Right lobe of liver (tissue), 6 donors: ENCODE measurements at regions not wholly inside any gene's neighbourhood (a gene's known extent, or its start where the extent isn't known, plus 50 kb on each side); places are given as distances from the start of the nearest gene placed in this dataset.

Experiments
- ATAC-seq, 4 donors: fragments of 200-7000 bp; cut with Tn5 transposase; one replicate each; pipeline ENCODE4 v1.9.1; 2020; ENCODE audit warnings: mild to moderate bottlenecking in 4 of 4, moderate library complexity in 4 of 4
- DNase-seq, 3 donors: peaks; one replicate each; pipeline ENCODE4 v3.0.0-alpha.2; 2020
- H3K27ac ChIP-seq, 3 donors: fragments of 200-600 bp; one replicate each; pipeline ENCODE4 v1.8.0; 2022
- H3K27me3 ChIP-seq, 2 donors: fragments of 200-600 bp; one replicate each; pipeline ENCODE4 v1.8.0; 2022
- H3K36me3 ChIP-seq, 4 donors: fragments of 200-600 bp; sonication (generic) in 1 of 4; one replicate each; pipeline versions ENCODE4 v1.5.1 to v1.8.0; 2017 to 2022; ENCODE audit warnings: control low read depth in 1 of 4
- H3K4me1 ChIP-seq, 4 donors: fragments of 200-600 bp; sonication (generic) in 1 of 4; one replicate each; pipeline versions ENCODE4 v1.5.1 to v1.8.0; 2017 to 2022; ENCODE audit warnings: control low read depth in 1 of 4
- H3K4me3 ChIP-seq, 3 donors: fragments of 200-600 bp; one replicate each; pipeline ENCODE4 v1.8.0; 2022
- H3K9me3 ChIP-seq, 4 donors: fragments of 200-600 bp; sonication (generic) in 1 of 4; one replicate each; pipeline versions ENCODE4 v1.5.1 to v1.8.0; 2017 to 2022; ENCODE audit warnings: control low read depth in 1 of 4
- POLR2A ChIP-seq: fragments of 450-650 bp; IDR thresholded peaks from one replicate; pipeline ENCODE4 v1.6.1; 2017; ENCODE audit warnings: antibody characterized with exemption, mild to moderate bottlenecking
- WGBS: methylation state at CpG from one replicate; pipeline ENCODE4 v1.1.6; 2018; ENCODE audit warnings: low coverage, low lambda C conversion rate; ENCODE audit not compliant: insufficient coverage; ENCODE audit errors: missing lambda C conversion rate; 5-methylcytosine and 5-hydroxymethylcytosine counted together
- intact Hi-C, 2 donors: fragments of 100-400 bp; cut with DNase I; formaldehyde crosslinking; loops; one replicate each; pipeline versions ENCODE4 v1.11.2 to v1.14.1; 2022
- TF ChIP-seq, protein P1 (sequence below), 4 donors: fragments of 200-600 bp in 3 of 4; fragments of 450-650 bp in 1 of 4; IDR thresholded peaks; one replicate each; pipeline versions ENCODE4 v1.5.1 to v1.8.0; 2016 to 2022; ENCODE audit warnings: antibody characterized with exemption in 4 of 4, mild to moderate bottlenecking in 2 of 4
- donor health status: DM: no; HTN: yes; CAD: no.
- donor health status: DM: no; HTN: no; CAD: no.
- donor health status: DM: no; HTN: no; CAD: no.
- donor health status: DM: no; HTN: yes; CAD: no.
- donor health status: DM: no; HTN: yes; CAD: no.

DNA sequence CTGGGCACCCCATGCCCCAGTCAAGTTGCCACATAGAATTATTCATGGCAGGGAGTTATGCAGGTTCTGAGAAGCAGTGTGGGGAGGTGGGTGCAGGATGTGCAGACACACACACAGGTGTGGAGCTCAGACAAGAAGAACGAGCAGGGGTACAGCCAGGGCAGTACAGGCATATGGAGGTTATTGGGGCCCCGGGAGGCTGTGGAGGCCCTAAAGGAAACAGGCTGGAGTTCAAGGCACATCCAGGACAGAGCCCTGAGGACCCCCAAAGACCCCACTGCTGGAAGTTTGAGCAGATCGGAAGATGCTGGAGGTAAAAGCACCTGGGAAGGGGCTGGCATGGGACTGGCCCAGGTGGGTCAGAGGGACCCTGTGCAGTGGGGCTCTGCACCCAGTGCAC lies 171.3 kb downstream of the PSMG1 start:
- no CpG with 5 or more reads among the region's 3 CpGs for WGBS
- no peaks in the 10 kb centered on the region for H3K27me3 ChIP-seq
- no peaks in the 10 kb centered on the region for H3K36me3 ChIP-seq
- no peak for DNase-seq
- no peak for TF ChIP-seq POLR2A
- TF ChIP-seq, protein P1, sequence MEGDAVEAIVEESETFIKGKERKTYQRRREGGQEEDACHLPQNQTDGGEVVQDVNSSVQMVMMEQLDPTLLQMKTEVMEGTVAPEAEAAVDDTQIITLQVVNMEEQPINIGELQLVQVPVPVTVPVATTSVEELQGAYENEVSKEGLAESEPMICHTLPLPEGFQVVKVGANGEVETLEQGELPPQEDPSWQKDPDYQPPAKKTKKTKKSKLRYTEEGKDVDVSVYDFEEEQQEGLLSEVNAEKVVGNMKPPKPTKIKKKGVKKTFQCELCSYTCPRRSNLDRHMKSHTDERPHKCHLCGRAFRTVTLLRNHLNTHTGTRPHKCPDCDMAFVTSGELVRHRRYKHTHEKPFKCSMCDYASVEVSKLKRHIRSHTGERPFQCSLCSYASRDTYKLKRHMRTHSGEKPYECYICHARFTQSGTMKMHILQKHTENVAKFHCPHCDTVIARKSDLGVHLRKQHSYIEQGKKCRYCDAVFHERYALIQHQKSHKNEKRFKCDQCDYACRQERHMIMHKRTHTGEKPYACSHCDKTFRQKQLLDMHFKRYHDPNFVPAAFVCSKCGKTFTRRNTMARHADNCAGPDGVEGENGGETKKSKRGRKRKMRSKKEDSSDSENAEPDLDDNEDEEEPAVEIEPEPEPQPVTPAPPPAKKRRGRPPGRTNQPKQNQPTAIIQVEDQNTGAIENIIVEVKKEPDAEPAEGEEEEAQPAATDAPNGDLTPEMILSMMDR (IDR thresholded peaks at IDR 0.05) = no peak
- H3K27ac ChIP-seq = no peak overlapping the region
- intact Hi-C loops = no loop called here
- peaks cover 0 to 6% (median 0%) of the 10 kb centered on the region in 4 donors for H3K4me1 ChIP-seq
- no peak for ATAC-seq
- H3K4me3 ChIP-seq = no peak overlapping the region
- no peaks in the 10 kb centered on the region for H3K9me3 ChIP-seq

DNA sequence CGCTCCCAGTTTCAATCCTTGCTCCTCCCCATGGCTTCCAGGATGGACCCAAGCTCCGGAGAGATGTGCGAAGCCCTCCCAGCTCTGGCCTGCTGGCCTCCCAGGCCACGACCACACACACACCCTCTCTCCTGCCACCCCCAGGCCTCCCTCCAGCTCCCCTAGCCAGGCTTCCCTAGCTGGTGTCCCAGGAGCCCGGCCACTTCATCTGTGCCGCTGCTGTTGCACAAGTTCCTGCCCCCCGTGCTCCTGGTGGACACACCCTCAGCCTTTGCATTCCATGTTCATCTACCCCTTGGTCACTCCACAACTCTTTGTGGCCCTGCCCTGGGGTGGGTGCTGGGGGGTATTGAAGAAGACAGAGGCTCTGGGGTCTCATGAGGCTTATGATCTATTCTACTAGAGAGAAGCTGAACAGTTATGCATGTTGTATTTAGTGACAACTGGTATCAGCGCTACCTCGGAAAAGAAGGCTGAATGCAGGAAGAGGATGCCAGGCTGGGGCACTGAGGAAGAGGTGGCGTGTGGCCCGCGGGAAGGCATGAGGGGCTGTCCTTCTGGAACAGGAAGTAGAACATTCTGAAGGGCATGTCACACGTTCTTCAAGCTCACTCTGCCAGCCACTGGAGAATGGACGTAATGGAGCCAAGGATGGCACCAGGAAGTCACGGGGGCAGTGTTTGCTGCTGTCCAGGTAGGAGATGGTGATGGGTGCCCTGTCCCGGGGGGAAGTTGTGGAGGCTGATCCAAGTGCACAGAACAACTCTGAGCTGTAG lies 172.4 kb downstream of the PSMG1 start:
- no peaks in the 10 kb centered on the region for H3K27me3 ChIP-seq
- H3K9me3 ChIP-seq = no peaks in the 10 kb centered on the region
- no peak for TF ChIP-seq POLR2A
- TF ChIP-seq, protein P1 (IDR thresholded peaks at IDR 0.05) = no peak
- DNase-seq (no peak), ATAC-seq (no peak)
- H3K4me3 ChIP-seq = no peak overlapping the region
- H3K4me1 ChIP-seq = peaks cover 0 to 11% (median 0%) of the 10 kb centered on the region in 4 donors
- H3K27ac ChIP-seq = no peak overlapping the region
- intact Hi-C loops = no loop called here
- no peaks in the 10 kb centered on the region for H3K36me3 ChIP-seq
- 58% methylated on average over 12 of the region's 16 CpGs for WGBS

DNA sequence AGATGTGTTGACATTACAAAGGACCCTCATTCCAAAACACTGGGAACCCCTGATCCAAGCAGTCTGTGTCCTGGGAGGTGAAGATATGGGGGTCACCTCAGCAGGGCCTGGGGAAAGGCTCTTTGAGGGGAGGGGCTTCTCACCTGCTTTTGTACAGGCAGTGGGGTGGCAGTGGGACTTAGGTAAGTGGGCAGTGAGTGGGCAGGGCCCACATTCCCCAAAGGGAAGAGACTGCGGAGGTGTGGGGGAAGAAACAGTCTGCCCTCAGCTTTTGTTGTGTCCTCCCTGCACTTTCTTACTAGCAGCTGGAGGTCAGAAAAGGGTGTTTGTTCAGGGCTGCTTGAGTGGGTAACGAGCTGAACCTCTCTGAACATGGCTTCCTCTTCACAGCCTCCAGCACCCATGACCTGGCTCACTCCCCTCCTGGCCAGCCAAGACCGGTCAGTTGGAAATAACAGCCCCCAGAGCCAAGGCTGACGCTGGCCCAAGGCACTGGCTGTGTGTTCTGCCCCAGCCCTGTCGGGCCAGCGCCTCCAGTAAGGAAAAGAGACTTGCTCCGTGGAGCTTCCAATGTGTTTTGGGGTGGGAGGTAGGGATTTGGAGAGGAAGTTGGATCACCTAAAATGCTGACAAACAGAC lies 173.5 kb downstream of the PSMG1 start:
- Histone ChIP-seq H3K27ac (no peak overlapping the region), H3K27me3 (no peaks in the 10 kb centered on the region), H3K4me1 (peaks cover 0 to 11% (median 0%) of the 10 kb centered on the region in 4 donors), H3K9me3 (no peaks in the 10 kb centered on the region), H3K4me3 (no peak overlapping the region), H3K36me3 (no peaks in the 10 kb centered on the region)
- no peak for ATAC-seq
- no peak for DNase-seq
- intact Hi-C loops = no loop called here
- WGBS = 73% methylated on average over 2 of the region's 7 CpGs
- TF ChIP-seq POLR2A = no peak
- TF ChIP-seq, protein P1 (IDR thresholded peaks at IDR 0.05) = no peak

DNA sequence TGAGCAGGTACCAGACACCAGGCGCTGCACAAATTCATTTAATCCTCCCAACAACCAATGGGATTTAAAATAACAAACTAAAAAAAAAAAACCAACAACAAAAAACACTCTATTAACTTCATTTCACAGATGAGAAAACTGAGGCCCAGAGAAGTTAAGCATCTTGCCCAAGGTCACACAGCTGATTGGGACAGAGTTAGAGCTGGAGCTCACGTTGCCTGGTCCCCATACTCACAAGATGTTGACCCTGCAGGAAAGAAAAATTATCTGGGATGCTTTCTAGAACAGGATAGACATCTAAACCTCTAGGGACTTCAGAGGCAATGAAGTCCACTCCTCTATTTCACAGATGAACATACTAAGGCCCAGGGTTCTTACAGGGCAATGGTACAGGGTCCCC lies 175.3 kb downstream of the PSMG1 start:
- DNase-seq = no peak
- Histone ChIP-seq H3K4me3 (no peak overlapping the region), H3K36me3 (no peaks in the 10 kb centered on the region), H3K4me1 (peaks cover 0 to 11% (median 0%) of the 10 kb centered on the region in 4 donors), H3K27me3 (no peaks in the 10 kb centered on the region), H3K9me3 (no peaks in the 10 kb centered on the region), H3K27ac (no peak overlapping the region)
- WGBS = 100% methylated on average over 1 of the region's 2 CpGs
- TF ChIP-seq, protein P1 (IDR thresholded peaks at IDR 0.05) = no peak
- TF ChIP-seq POLR2A = no peak
- no peak for ATAC-seq
- intact Hi-C loops = no loop called here
